ENCODE measurements at regions not wholly inside any gene's neighbourhood (a gene's known extent, or its start where the extent isn't known, plus 50 kb on each side); places are given as distances from the start of the nearest gene placed in this dataset.
"Not testable (repeated sequence)": the region's sequence is repeated elsewhere in the genome, so short reads cannot be mapped to it uniquely, and the experiment has no call there.

DNA sequence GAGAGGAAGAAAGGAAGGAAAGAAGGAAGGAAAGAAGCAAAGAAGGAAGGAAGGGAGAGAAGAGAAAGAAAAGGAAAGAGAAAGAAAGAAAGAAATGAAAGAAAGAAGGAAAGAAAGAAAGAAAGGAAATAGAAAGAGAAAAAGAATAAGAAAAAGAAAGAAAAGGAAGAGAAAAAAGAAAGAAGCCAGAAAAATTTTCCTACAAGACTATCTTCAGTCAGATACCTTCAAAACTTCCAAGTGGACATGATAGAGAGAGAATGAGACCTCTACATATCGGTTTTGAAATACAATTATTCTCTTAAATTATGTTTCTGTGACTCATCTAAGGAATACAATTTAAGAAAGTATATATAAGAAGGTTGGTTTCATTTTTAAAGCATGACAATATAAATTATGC is 1369.0 kb downstream of the ZPLD1 start:
- no peak for DNase-seq

DNA sequence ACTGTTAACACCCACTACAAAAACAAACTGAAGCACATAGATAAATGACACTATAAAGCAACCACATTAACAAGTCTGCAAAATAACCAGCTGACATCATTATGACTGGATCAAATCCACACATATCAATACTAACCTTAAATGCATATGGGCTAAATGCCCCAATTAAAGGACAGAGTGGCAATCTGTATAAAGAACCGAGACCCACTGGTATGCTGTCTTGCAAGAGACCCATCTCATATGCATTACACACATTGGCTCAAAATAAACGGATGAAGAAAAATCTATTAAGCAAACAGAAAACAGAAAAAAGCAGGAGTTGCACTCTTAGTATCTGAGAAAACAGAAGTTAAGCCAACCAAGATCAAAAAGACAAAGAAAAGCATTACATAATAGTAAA is 1375.4 kb downstream of the ZPLD1 start:
- DNase-seq = no peak

DNA sequence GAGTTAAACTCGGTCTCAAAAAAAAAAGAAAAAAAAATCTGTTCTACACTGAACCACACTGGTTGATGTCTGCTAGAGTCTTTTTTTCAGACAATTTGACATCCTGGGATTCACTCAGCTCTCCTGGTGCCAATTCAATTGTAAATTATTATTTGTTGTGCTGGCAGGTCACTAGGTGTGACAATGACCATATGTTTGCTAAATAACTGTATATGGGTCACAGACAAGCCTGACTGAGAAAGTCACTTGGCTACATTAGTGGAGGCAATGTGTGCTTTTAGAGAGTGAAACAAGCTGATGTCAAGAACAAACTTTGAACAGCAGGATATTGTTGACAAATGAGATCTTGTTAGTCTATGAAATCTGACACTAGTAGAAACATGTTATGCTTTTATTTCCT is 1379.1 kb downstream of the ZPLD1 start:
- no peak for DNase-seq

GRCh38 chr3:103818398-103818797 is 1383.6 kb downstream of the ZPLD1 start:
- DNase-seq = no peak

- DNase-seq = no peak
These were observed 1384.0 kb downstream of the ZPLD1 start for GRCh38 chr3:103818800-103819199.

DNA sequence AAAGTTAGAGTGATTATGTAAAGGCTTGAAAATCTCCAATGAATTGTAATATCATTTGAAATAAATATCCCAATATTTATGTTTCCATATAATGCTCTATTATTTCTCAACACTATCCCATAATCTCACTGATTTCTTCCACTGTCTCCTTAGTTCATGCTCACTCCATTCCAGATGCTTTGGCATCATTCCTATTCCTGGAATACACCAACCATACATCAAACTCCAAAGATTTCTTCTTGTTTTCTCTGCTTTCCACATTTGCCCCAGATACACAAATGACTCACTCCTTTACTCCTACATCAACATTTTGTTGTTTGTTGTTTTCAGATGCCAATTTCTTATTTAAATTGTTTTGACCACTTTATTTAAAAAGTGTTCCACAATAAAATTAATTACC is 1390.8 kb downstream of the ZPLD1 start:
- DNase-seq = no peak

DNA sequence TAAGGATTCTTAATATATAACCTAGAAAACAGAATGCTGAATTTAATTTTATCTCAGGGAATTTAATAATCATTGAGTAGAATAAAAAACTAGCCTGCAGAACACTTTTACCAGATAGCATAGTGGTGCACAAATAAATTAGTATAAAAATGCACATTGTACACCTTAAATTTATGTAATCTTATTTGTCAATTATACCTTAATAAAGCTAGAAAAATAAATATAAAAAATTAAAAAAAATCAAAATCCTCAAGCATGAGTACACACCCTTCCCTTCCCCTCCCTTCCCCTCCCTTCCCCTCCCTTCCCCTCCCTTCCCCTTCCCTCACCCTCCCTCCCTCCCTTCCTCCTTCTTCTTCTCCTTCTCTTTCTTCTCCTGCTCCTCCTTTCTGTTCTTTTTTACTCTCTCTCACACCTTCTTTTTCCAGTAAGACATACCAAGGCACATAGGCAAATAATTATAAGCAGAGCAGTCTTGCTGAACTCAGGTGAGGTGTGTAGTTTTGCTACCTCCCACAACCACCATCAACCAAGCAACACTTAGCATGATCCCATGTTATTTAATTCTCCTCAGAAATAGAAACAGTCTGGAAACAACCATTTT is 1395.0 kb downstream of the ZPLD1 start:
- DNase-seq = no peak

DNA sequence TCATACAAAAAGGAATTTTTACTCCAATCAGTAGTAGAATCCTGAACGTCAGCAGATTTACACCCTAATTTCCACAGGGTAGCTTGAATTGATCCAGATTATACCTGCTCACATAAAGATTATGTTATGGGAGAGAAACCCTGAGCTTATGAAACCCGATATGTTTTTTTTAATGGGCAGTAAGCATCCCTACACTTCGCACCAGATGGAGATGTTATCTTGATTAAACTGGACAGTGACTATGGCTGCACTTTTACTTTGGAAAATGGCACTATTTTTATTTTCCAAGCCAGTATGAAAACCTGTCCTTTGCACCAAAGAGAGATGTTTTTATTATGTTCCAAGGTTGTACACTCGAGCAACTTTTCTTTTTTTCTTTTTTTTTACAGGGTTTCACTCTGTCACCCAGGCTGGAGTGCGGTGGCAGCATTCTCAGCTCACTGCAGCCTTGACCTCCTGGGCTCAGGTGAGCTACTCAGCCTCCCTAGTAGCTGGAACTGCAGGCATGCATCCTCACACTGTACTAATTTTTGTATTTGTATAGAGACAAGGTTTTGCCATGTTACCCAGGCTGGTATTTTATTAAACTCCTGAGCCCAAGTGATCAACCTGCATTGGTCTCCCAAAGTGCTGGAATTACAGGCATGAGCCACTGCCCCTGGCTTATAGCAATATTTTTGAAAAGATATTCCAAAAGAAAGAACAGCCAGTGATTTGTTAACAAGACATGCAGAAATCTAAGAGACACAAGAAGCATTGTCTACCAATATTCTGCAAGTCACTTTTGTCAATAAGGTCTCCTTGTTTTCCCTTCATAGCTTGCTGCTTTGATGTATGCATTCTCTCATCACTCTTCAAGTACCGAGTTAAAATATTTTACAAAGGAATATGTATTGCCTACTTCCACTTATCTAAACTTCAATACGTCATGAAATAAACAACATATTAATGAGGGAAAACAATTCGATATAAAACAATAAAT is 1412.6 kb downstream of the ZPLD1 start:
- DNase-seq = no peak

GRCh38 chr3:103851793-103852192 is 1417.0 kb downstream of the ZPLD1 start:
- no peak for DNase-seq

DNA sequence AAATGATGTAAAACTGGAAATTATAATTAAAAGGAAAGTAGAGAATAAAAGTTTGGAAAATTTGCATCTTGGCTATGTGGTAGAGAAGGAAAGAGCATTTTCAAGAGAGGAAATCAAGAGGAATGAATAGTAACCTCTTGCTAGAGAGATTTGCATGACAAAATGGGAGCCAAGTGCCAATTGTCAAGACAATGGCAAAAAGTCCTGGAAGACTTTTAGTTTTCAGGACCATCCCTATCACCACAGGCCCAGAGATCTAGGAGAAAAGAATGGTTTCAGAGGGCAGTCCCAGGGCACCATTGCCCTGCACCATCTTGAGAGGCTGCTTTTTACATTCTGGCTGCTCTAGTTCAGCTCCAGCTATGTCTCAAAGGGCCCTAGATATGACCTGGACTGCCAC is 1427.6 kb downstream of the ZPLD1 start:
- DNase-seq = no peak

DNA sequence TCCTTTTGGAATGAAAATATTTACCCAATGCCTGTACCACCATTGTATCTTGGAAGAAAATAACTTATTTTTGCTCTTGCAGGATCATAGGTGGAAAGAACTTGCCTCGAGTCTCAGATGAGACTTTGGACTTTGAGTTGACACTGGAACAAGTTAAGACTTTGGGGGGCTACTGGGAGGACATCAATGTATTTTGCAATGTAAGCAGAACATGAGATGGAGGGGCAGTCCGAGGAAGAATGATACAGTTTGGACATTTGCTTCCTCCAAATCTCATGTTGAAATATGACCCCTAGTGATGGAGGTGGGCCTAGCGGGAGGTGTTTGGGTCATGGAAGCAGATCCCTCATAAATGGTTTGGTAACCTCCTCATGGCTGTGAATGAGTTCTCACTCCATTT is 1428.6 kb downstream of the ZPLD1 start:
- no peak for DNase-seq

DNA sequence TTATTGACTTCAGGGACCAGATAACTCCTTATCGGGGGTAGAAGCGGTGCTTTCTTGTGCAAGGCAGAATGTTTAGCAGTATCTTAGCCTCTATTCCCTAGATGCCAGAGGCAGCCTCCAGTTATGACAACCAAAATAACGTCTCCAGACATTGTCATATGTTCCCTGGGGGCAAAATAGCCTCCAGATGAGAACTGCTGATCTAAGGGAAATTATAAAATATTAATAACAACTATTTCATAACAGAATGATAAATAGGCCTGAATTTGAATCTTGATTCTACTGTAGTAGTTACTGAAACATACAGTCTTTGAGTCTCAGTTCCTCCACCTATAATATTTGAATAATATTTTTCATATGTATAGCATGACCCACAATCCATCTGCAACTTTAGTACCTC is 1431.3 kb downstream of the ZPLD1 start:
- DNase-seq = no peak

DNA sequence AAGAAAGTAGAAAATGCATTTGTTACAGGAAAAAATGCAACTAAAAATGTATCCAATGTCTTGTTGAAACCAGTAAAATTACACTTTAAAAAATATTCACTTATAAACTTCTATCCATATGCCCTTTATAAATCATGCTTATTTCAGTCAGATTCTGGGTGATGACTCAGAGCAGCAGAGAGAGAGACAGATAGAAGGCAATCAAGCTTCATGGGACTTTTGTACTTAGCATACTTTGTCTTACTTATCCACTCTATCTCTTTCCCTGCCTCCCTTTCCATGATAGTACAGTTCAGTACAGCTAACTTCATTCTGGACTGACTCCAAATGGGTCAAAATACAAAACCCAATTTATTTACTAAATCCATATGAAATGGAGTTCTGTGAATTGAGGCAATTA is 1438.2 kb downstream of the ZPLD1 start:
- no peak for DNase-seq

GRCh38 chr3:103873897-103874545 is 1439.2 kb downstream of the ZPLD1 start:
- no peak for DNase-seq

- not testable (repeated sequence) for DNase-seq
These were observed 1447.0 kb downstream of the ZPLD1 start for GRCh38 chr3:103881809-103882208.

- no peak for DNase-seq
These were observed 1454.9 kb downstream of the ZPLD1 start for GRCh38 chr3:103889675-103890074.

DNA sequence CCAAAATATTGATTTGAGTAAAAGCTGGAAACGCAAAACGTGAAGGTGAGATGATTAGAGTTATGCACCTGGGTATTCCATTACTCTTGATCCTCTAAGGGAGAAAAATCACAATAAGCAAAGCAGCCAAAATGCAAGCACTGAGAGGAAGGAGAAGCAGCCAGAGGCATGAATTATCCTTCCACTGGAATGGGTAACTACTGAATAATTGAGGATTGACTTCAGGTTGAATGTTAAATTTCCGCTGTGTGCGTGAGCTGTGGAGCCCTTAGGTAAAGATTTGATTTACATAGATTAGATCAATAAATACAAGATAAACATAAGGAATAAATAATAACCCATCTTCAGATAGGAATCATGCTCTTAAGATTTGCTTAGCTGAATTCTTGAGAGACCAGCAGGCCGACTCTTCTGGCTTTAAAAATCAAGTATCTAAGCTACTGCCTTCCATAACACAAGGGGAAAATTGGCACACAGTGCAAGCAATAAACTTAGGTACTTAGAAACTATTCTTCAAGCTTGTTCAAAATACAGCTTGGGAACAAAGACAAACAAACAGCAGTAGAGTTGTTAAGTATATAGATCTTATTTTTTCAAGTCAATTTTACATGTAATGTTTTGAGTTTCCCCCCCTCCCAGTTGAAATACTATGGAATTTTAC is 1459.5 kb downstream of the ZPLD1 start:
- DNase-seq = peak; percentile 11

- no peak for DNase-seq
These were observed 1464.5 kb downstream of the ZPLD1 start for GRCh38 chr3:103899328-103899727.

- DNase-seq = no peak
These were observed 1461.7 kb upstream of the ALCAM start for GRCh38 chr3:103904991-103905390.

- DNase-seq = no peak
These were observed 1460.4 kb upstream of the ALCAM start for GRCh38 chr3:103906304-103906703.

- no peak for DNase-seq
These were observed 1459.9 kb upstream of the ALCAM start for GRCh38 chr3:103906808-103907207.

GRCh38 chr3:103907567-103907966 is 1459.1 kb upstream of the ALCAM start:
- DNase-seq = no peak

DNA sequence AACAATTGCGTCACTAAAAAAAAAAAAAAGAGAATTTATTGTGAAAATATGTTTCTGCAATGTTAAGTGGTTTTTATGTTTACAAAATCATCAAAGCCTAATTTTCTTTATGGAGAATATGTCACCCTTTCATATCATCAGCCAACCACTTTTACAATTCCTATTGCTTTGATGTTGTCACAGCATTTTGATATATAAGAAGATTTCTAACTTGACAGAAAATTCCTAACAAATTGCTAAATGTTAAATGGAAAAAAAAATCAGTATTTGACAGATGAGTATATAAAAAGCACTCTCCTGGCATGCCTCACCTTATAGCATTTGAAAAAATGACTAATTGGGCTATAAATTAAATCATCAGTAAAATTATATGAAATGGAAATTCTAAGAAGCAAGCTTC is 1457.3 kb upstream of the ALCAM start:
- no peak for DNase-seq
